D721Med (cell line): ENCODE measurements at regions not wholly inside any gene's neighbourhood (a gene's known extent, or its start where the extent isn't known, plus 50 kb on each side); places are given as distances from the start of the nearest gene placed in this dataset.
"Not testable (repeated sequence)": the region's sequence is repeated elsewhere in the genome, so short reads cannot be mapped to it uniquely, and the experiment has no call there.

Experiments used
- DNase-seq: peaks from one replicate; pipeline ENCODE4 v3.0.0; 2011; ENCODE audit warnings: low spot score; ENCODE audit not compliant: insufficient read length
- FAIRE-seq: peaks from 2 replicates; lab custom pipeline; 2011; peaks lifted over from hg19 to GRCh38; lab: Jason Lieb, UNC
- TF ChIP-seq, protein P1 (sequence below): IDR thresholded peaks from 2 replicates; pipeline ENCODE4 v1.5.1; 2012; ENCODE audit warnings: mild to moderate bottlenecking, control low read depth; ENCODE audit not compliant: insufficient read depth; ENCODE audit errors: missing control alignments

DNA sequence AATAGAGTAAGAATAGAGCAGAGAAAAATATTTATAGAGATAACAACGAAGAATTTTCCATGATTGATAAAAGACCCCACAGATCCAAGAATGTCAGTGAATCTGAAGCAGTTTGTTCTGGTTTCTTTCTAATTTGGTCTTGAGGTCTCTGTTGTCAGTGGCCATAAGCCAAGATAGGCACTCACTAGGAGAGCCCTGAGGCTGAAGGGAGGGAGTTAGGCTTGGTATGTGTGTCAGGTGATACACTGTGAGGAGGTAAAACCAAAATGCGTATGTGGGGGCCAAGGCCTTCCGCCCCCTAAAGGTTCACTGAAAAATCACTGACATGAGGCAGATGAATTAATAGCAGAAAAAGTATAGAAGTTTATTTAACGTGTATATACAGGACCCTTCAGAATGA lies 382.3 kb upstream of the HTR2C start:
- no peak for DNase-seq
- FAIRE-seq = no peak
- TF ChIP-seq, protein P1, sequence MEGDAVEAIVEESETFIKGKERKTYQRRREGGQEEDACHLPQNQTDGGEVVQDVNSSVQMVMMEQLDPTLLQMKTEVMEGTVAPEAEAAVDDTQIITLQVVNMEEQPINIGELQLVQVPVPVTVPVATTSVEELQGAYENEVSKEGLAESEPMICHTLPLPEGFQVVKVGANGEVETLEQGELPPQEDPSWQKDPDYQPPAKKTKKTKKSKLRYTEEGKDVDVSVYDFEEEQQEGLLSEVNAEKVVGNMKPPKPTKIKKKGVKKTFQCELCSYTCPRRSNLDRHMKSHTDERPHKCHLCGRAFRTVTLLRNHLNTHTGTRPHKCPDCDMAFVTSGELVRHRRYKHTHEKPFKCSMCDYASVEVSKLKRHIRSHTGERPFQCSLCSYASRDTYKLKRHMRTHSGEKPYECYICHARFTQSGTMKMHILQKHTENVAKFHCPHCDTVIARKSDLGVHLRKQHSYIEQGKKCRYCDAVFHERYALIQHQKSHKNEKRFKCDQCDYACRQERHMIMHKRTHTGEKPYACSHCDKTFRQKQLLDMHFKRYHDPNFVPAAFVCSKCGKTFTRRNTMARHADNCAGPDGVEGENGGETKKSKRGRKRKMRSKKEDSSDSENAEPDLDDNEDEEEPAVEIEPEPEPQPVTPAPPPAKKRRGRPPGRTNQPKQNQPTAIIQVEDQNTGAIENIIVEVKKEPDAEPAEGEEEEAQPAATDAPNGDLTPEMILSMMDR = no peak

DNA sequence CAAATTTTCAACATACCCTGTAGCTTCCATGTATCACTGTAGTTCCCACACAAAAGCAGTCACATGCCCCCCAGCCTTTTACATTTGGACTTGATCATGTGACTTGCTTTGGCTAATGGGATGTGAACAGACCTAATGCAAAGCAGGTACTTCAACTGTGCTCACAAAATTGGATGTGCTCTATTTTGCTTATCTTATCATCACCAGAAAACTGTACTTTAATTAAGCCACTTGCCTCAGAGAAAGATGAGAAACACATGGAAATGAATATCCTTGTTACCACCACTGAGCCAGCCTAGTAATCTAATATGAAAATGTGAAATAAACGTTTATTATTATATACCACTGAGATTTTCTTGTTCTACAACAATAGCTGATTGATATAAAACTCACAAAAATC lies 402.7 kb upstream of the HTR2C start:
- DNase-seq = no peak
- TF ChIP-seq, protein P1 = no peak
- FAIRE-seq = no peak

DNA sequence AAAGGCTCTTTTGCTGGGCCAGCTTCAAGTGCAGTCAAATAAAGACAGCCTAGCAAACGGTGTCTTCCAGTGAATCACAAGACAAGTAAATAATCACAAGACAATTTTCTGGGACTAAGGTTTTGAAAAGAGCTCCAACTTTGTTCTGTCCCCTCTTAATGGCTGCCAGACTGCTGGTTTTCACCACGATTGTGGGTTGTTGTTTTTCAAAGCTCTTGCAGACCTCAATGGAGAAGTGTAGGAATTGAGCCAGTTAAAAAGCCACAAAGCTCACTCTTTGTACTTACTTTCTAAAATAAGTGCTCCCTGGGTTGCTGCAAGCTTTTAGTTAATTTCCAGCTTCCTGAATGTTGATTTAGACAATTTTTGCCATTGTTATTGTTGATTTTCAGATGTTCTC lies 405.8 kb upstream of the HTR2C start:
- FAIRE-seq (no peak), DNase-seq (no peak)

GRCh38 chrX:114167276-114167675 lies 416.6 kb upstream of the HTR2C start:
- FAIRE-seq, DNase-seq: not testable (repeated sequence)

More for the DNA sequence above, 405.8 kb upstream of the HTR2C start:
- TF ChIP-seq, protein P1 = no peak

GRCh38 chrX:114166601-114167000 lies 417.3 kb upstream of the HTR2C start:
- FAIRE-seq (no peak), DNase-seq (no peak)
- TF ChIP-seq, protein P1 = no peak

DNA sequence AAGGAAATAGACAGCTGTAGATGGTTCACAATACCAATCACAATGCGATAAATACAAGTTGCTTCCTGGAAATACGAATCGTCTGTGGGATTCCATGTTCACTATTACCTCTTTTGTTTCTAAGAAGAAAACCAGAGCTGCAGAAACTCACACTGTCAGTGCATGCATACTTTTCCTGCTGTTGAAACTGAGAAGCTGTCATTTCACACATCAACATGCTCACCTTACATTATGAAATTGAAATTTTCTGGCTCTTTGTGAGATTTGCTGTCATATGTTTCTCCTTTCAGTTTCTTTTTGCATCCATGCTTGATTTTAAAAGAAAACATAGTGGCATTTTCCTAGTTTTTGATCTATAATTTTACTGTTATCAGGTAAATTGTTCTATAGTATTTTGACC lies 418.3 kb upstream of the HTR2C start:
- FAIRE-seq = no peak
- TF ChIP-seq, protein P1 = no peak
- no peak for DNase-seq

DNA sequence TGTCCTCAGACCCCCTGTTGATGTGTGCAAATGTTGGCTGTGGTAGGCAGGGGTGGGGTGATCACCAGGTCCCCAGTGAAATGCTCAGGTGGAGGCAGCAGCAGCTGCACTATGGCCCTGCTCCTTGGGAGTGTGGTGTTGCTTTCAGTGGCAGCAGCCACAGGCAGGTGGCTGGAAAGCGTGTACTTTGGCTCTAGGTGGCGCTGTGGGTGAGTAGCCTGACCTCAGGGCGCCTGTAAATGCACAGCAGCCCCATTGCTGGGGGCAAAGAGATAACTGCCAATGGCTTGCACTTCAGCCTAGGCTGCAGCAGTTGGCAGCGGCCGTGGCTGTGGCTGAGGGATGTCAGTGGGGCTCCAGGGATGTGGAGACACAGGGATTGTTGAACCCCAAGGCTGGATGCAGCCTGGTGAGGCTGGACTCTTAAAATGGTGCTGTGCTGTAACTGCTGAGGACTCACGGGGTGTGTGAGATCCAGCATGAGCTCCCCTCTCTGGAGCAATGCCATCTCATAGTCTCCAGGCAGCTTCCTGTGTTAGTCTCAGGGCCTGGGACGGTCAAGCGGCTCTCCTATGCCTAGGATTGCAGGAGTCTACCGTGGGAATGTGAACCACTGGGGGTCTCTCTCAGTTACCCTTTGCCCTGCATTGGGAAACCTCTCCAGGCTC lies 421.7 kb upstream of the HTR2C start:
- FAIRE-seq = no peak
- TF ChIP-seq, protein P1 = no peak
- no peak for DNase-seq
